Stimulated activated CD8-positive, alpha-beta memory T cell treated with anti-CD3 and anti-CD28 coated beads, Interleukin-7, amount 100 ng/mL, for 48 hours (primary cell): ENCODE measurements at regions not wholly inside any gene's neighbourhood (a gene's known extent, or its start where the extent isn't known, plus 50 kb on each side); places are given as distances from the start of the nearest gene placed in this dataset.

Source experiments
- DNase-seq, 2 donors: peaks; one replicate each; pipeline ENCODE4 v3.0.0-alpha.2; 2020; ENCODE audit warnings: low read depth in 1 of 2; ENCODE audit errors: extremely low read depth in 1 of 2

- no peak for DNase-seq
These were observed 73.0 kb upstream of the PROK2 start for GRCh38 chr3:71857956-71858355.

- no peak for DNase-seq
These were observed 69.8 kb upstream of the PROK2 start for GRCh38 chr3:71854706-71855105.

DNA sequence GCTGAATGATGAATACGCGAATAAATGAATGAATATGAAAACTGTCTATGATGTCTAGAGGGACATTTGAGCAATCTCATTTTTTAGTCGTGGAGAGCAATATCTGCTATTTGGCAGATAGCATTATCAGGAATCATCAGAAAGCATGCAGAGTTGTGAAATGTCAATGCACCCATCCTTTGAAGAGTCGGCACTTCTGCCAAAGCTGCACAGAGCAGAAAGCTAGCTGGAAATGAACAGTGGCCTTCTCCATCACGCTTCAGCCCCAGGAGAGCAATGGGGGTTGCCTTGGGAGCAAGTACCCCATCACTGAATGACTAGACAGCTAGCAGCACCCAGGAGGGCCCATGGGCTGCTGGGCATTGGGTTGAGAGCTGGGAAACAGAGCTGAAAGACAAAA is 69.1 kb upstream of the PROK2 start:
- DNase-seq: no peak

DNA sequence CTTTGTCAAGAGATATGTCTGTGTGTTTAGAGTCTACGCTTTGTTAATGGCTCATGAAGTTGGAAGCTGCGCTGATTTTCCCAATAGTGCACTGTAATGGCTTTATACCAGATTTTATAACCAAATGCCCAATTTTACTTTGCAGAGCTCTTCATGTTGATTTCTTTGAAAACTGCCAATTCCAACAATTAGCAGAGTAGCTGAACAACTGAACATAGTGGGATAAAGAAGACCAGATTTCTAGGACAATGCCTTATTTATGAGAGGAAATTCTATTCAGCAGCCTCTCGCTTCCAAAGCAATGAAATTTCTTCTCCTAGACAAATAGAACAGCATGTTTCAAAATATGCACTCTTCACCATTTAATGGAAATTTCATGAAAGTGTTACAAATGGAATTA is 66.9 kb upstream of the PROK2 start:
- no peak for DNase-seq

- no peak for DNase-seq
These were observed 65.7 kb upstream of the PROK2 start for GRCh38 chr3:71850654-71851053.

DNA sequence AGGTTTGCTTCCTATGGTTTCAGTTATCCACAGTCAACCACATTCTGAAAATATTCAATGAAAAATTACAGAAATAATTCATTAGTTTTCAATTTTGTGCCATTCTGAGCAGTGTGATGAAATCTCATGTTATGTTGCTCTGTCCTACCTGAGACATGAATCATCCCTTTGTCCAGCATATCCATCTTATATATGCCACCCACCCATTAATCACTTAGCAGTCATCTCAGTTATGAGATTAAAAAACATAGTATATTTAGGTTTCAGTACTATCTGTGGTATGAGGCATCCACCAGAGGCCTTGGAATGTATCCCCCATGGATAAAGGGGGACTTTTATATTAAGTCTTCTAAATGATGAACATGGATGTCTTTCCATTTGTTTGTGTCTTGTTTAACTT is 64.7 kb upstream of the PROK2 start:
- DNase-seq: no peak

- DNase-seq: no peak
These were observed 62.8 kb upstream of the PROK2 start for GRCh38 chr3:71847794-71848193.

DNA sequence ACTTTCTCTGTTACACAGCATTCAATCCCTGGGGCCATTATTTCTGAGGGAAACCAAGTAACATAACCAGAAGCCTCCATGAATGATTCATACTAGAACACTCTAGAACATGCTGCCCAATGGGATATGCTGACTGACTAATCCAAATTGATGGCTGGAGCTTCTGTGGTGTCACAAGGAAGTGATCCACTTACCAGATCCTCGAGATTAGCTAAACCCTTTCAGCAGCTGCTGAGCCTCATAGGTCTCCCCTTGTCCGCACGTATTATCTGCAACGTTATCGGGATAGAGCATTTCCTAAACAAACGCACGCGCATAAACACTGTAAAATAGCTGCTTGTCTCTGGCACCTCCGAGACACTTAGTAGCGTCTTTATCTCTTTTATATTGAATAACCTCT is 61.2 kb upstream of the PROK2 start:
- DNase-seq: no peak

- DNase-seq: no peak
These were observed 58.1 kb upstream of the PROK2 start for GRCh38 chr3:71843071-71843470.

DNA sequence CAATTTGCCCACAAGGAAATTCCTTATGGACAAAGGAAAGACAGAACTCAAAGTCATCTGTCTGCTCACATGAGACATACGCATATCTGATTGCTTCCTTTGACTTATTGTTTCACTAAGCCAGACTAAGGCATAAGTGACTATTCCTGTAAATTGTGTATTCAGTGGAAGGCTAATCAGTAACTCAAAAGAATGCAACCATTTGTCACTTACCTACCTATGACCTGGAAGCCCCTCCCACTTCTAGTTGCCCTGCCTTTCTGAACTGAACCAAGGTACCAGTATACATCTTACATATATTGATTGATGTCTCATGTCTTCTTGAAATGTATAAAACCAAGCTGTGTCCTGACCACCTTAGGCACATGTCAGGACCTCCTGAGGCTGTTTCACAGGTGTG is 53.5 kb upstream of the PROK2 start:
- DNase-seq: no peak
